ENCODE measurements at regions not wholly inside any gene's neighbourhood (a gene's known extent, or its start where the extent isn't known, plus 50 kb on each side); places are given as distances from the start of the nearest gene placed in this dataset.

- Histone ChIP-seq H3K27me3 (ENCODE audit: control insufficient read depth, insufficient read depth, low read length) (no peaks in the 10 kb centered on the region), H3K9ac (ENCODE audit: insufficient read depth, low read length) (no peak overlapping the region), H2AFZ (ENCODE audit: low read length) (no peak overlapping the region), H3K9me3 (ENCODE audit: control insufficient read depth, insufficient read depth, low read depth, low read length) (no peaks in the 10 kb centered on the region), H3K79me2 (ENCODE audit: control insufficient read depth, insufficient read depth, low read length) (no peaks in the 10 kb centered on the region), H3K4me3 (replicated peaks in 1 of 4; ENCODE audit: control extremely low read depth in 1 of 4, insufficient read depth in 1 of 4, low read depth in 3 of 4, low read length in 4 of 4) (no peak overlapping the region), H3K4me1 (ENCODE audit: control insufficient read depth, extremely low read depth, insufficient read depth, low read length) (no peaks in the 10 kb centered on the region), H4K20me1 (ENCODE audit: control insufficient read depth, extremely low read depth, insufficient read depth, low read length) (no peaks in the 10 kb centered on the region), H3K4me2 (ENCODE audit: extremely low read depth, insufficient read depth, low read length) (no peak overlapping the region), H3K27ac (ENCODE audit: insufficient read depth, low read length) (no peak overlapping the region), H3K36me3 (ENCODE audit: control insufficient read depth, insufficient read depth, low read length) (no peaks in the 10 kb centered on the region)
- no peak for DNase-seq (ENCODE audit: low read depth in 2 of 2)
- TF ChIP-seq CTCF (conservative IDR thresholded peaks at IDR 0.05 in 1 of 2, IDR thresholded peaks at IDR 0.05 in 1 of 2; ENCODE audit: low read depth in 1 of 2, low read length in 2 of 2): no peak
- TF ChIP-seq EZH2 (IDR thresholded peaks at IDR 0.05; ENCODE audit: low read length, missing control alignments): no peak
These were observed 132.3 kb upstream of the GLRA1 start for GRCh38 chr5:152056931-152057330.

DNA sequence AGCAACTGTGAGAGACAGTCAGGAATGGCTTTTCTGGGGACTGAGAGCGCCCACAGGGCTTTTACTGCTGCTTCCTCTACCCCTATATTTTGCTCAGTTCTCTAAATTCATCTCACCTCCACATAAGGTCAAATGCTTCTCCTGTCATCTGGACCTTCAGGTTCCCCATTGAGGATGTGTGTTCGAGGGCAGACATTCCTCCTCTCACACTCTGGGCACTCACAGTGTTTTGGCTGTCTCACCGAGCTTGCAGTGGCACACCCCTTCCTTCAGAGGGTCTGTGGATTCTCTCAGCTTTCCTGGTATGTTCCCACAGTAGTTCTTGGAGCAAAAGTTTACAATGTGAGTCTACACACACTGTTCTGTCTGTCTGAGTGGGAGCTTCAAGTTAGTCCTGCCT is 127.8 kb upstream of the GLRA1 start:
- H3K4me3 ChIP-seq (replicated peaks in 1 of 4; ENCODE audit: control extremely low read depth in 1 of 4, insufficient read depth in 1 of 4, low read depth in 3 of 4, low read length in 4 of 4): no peak overlapping the region
- H3K9me3 ChIP-seq (ENCODE audit: control insufficient read depth, insufficient read depth, low read depth, low read length): no peaks in the 10 kb centered on the region
- DNase-seq (ENCODE audit: low read depth in 2 of 2): no peak
- H4K20me1 ChIP-seq (ENCODE audit: control insufficient read depth, extremely low read depth, insufficient read depth, low read length): no peaks in the 10 kb centered on the region
- no peaks in the 10 kb centered on the region for H3K4me1 ChIP-seq (ENCODE audit: control insufficient read depth, extremely low read depth, insufficient read depth, low read length)
- no peaks in the 10 kb centered on the region for H3K79me2 ChIP-seq (ENCODE audit: control insufficient read depth, insufficient read depth, low read length)
- no peak for TF ChIP-seq EZH2 (IDR thresholded peaks at IDR 0.05; ENCODE audit: low read length, missing control alignments)
- TF ChIP-seq CTCF (conservative IDR thresholded peaks at IDR 0.05 in 1 of 2, IDR thresholded peaks at IDR 0.05 in 1 of 2; ENCODE audit: low read depth in 1 of 2, low read length in 2 of 2): no peak
- H3K27me3 ChIP-seq (ENCODE audit: control insufficient read depth, insufficient read depth, low read length): no peaks in the 10 kb centered on the region
- H3K9ac ChIP-seq (ENCODE audit: insufficient read depth, low read length): no peak overlapping the region
- no peak overlapping the region for H3K27ac ChIP-seq (ENCODE audit: insufficient read depth, low read length)
- H3K36me3 ChIP-seq (ENCODE audit: control insufficient read depth, insufficient read depth, low read length): no peaks in the 10 kb centered on the region
- no peak overlapping the region for H2AFZ ChIP-seq (ENCODE audit: low read length)
- H3K4me2 ChIP-seq (ENCODE audit: extremely low read depth, insufficient read depth, low read length): no peak overlapping the region

- no peak overlapping the region for H3K9ac ChIP-seq (ENCODE audit: insufficient read depth, low read length)
- no peak for DNase-seq (ENCODE audit: low read depth in 2 of 2)
- H3K4me1 ChIP-seq (ENCODE audit: control insufficient read depth, extremely low read depth, insufficient read depth, low read length): no peaks in the 10 kb centered on the region
- H3K36me3 ChIP-seq (ENCODE audit: control insufficient read depth, insufficient read depth, low read length): no peaks in the 10 kb centered on the region
- no peaks in the 10 kb centered on the region for H3K9me3 ChIP-seq (ENCODE audit: control insufficient read depth, insufficient read depth, low read depth, low read length)
- H3K4me2 ChIP-seq (ENCODE audit: extremely low read depth, insufficient read depth, low read length): no peak overlapping the region
- H3K79me2 ChIP-seq (ENCODE audit: control insufficient read depth, insufficient read depth, low read length): no peaks in the 10 kb centered on the region
- no peaks in the 10 kb centered on the region for H4K20me1 ChIP-seq (ENCODE audit: control insufficient read depth, extremely low read depth, insufficient read depth, low read length)
- no peaks in the 10 kb centered on the region for H3K27me3 ChIP-seq (ENCODE audit: control insufficient read depth, insufficient read depth, low read length)
- H3K27ac ChIP-seq (ENCODE audit: insufficient read depth, low read length): no peak overlapping the region
- no peak overlapping the region for H3K4me3 ChIP-seq (replicated peaks in 1 of 4; ENCODE audit: control extremely low read depth in 1 of 4, insufficient read depth in 1 of 4, low read depth in 3 of 4, low read length in 4 of 4)
- H2AFZ ChIP-seq (ENCODE audit: low read length): no peak overlapping the region
- TF ChIP-seq CTCF (conservative IDR thresholded peaks at IDR 0.05 in 1 of 2, IDR thresholded peaks at IDR 0.05 in 1 of 2; ENCODE audit: low read depth in 1 of 2, low read length in 2 of 2): no peak
- no peak for TF ChIP-seq EZH2 (IDR thresholded peaks at IDR 0.05; ENCODE audit: low read length, missing control alignments)
These were observed 127.1 kb upstream of the GLRA1 start for GRCh38 chr5:152051499-152052454.

Data from fibroblast of lung (primary cell).